NCI-H128 (cell line): ENCODE measurements at regions not wholly inside any gene's neighbourhood (a gene's known extent, or its start where the extent isn't known, plus 50 kb on each side); places are given as distances from the start of the nearest gene placed in this dataset.

Source experiments
- DNase-seq: peaks from one replicate; lab custom pipeline; 2025; ENCODE audit not compliant: unreplicated experiment; lab: John Stamatoyannopoulos, UW

- no peak for DNase-seq
Measured at GRCh38 chr3:180531303-180532278, 70.4 kb upstream of the TTC14 start.

GRCh38 chr3:180534828-180535227 lies 67.1 kb upstream of the TTC14 start:
- DNase-seq, result no peak

DNA sequence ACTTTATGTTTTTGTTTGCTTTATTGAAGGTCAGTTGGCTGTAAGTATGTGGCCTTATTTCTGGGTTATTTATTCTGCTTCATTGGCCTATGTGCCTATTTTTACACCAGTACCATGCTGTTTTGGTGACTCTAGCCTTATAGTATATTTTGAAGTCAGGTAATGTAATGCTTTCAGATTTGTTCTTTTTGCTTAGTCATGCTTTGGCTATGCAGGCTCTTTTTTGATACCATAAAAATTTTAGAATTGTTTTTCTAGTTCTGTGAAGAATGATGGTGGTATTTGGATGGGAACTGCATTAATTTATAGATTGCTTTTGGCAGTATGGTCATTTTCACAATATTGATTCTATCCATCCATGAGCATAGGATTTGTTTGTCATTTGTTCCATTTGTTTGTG lies 63.5 kb upstream of the TTC14 start:
- no peak for DNase-seq

DNA sequence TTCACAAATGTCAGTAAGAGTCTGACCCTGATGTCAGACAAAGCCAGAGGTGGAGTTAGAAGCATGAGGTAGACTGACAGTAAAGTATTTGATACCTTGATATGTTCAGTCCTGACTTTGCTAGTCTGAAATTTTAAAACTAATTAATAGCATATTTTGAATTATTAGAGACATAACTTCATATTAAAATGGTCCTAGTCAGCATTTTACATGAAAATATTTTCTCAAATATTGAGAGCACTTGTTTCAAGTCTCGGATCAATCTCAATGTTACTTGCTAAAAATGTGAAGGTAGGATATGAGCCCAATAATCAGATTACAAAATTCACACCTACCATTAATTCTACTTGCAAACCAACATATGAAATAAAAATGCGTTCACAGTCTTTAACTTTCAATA lies 58.1 kb upstream of the TTC14 start:
- DNase-seq, result no peak

DNA sequence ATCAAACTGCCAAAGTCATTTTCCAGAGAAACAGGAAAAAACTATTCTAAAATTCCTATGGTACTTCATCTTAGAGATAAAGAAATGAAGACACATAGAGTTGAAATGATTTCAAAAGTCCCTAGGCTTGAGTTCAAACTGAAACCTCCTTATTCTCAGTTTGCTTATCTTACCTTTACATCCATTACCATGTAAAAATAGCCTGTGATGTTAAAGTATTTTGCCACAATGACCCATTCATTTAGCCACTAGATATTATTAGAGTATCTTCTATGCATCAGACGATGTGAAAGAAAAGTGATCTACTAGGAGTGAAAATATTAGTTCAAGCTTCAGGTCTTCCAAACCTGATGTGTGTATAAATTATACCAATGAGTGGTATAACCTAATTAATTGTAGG lies 55.1 kb upstream of the TTC14 start:
- no peak for DNase-seq

- DNase-seq, result no peak
Measured at GRCh38 chr3:180548050-180548449, 53.9 kb upstream of the TTC14 start.
